Fibroblast of gingiva (primary cell): ENCODE measurements at regions not wholly inside any gene's neighbourhood (a gene's known extent, or its start where the extent isn't known, plus 50 kb on each side); places are given as distances from the start of the nearest gene placed in this dataset.

ENCODE experiments used
- DNase-seq: peaks from one replicate; pipeline ENCODE4 v3.0.0-alpha.2; 2011; ENCODE audit warnings: low read depth

DNA sequence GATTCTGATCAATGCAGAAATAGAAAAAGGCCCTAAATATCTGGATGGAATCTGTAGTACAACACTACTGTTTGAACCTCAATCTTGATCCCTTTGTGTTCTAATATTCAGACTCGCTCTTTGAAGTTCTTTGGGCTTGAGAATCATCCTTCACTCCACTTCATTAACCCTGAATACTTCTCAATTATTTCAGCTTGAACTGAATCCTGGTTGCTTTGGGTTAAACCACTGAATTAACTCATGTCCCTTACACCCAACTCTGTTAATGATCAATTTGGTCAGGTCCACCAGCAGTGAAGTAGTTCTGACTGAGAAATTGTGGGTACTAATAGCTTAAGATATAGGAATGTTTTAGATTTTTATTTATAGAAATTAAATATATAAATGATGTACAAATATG lies 1707.2 kb upstream of the ACO1 start:
- DNase-seq = no peak

DNA sequence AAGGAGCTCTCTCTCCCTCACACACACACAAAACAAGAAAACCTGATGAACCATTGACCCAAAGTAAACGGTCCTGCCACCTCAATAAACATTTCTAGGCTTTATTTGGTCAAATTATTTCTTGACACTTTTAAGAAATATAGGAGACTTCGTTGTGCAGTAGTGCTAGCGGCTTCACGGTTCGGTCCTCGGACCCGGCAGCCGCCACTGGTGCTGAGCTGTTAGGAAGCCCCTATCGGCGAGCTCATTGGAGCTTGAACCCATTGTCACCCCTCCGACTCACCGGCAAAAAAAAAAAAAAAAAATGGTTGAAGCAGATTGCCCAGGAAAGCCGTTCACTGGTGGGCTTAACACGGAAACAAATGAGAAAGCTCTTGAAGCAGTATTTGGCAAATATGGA lies 1695.6 kb upstream of the ACO1 start:
- DNase-seq = no peak

- DNase-seq = no peak
Observed at GRCh38 chr9:30697958-30698357, 1686.5 kb upstream of the ACO1 start.

DNA sequence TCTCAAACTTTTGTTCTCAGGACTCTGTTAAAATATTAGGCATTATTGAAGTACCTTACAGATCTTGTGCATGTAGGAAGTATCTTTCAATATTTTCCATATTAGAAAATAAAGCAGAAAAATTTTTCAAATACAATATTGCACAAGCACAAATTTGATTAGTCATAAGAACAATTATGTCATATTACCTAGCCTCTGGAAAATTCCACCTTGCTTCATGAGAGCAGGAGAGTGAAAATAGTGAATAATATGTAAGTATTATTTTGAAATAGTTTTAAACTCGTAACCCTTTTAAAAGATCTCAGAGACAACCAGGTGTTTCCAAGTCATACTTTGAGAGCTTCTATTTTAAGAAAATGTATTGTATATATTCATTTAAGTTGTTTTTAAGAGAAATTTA lies 1672.9 kb upstream of the ACO1 start:
- DNase-seq = no peak

GRCh38 chr9:30713243-30713642 lies 1671.2 kb upstream of the ACO1 start:
- no peak for DNase-seq

DNA sequence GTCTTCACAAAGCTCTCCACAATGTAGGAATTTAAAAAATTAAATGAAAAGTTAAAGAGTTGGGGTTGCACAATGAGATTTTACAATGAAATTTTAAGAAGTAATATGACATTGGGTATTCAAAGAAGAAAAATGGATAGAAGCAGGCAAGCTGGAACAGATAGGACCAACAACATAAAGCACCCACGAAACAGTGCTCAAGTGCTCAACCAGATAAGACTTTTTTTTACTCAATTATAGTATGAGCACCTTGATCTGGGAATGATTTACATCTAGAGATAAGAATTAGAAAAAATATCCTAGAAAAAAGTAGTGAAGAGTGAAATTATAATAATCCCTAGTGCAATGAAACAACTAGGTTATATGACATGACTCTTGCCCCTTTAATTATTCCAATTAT lies 1670.1 kb upstream of the ACO1 start:
- no peak for DNase-seq

DNA sequence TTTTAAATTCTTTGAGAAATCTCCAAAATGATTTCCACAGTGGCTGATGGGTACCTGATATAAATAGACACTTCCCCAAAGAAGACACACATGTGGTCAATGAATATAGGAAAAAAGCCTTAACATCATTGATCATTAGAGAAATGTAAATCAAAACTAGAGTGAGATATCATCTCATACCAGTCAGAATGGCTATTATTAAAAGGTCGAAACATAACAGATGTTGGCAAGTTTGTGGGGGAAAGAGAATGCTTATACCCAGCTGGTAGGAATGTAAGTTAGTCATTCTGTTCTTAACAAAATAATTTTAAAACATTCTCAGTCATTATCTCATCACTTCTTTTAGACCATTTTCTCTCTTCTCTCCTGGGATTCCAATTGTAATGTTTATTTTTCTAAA lies 1666.0 kb upstream of the ACO1 start:
- DNase-seq = no peak

GRCh38 chr9:30722065-30722464 lies 1662.4 kb upstream of the ACO1 start:
- no peak for DNase-seq

DNA sequence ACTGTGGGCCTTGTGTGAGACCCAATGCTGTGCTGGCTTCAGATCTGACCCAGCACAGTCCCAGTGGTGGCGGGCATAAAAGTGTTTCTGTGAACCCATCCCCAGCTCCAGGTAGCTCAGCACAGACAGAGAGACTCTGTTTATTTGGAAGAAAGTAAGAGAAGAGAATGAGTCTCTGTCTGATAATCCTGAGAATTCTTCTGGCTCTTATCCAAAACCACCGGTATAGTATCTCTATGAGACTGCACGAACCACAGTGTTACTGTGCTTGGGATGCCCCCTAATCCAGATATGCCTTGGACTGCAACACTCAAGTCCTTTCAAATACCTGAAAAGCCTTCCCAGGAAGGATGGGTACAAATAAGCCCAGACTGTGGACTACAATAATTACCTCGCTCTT lies 1660.8 kb upstream of the ACO1 start:
- DNase-seq = no peak

GRCh38 chr9:30732060-30732459 lies 1652.4 kb upstream of the ACO1 start:
- DNase-seq = no peak

DNA sequence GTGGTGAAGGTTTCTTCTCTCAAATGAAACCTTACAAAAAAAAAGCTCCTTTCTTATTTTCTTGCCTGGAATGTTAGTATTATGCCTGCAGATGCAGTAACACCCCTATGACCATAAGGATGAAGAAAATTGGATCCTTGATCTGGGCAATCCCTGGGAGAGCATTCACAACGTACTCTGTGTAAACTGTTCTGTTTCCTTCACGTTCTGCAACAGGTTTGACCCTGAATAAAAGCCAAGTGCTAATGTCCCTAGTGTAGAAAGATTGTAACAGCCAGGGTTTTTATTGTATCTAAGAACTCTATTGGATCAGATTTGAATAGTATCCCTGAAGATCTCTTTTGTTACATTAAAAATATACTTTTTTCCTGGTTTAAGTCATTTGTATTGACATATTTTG lies 1639.6 kb upstream of the ACO1 start:
- no peak for DNase-seq

DNA sequence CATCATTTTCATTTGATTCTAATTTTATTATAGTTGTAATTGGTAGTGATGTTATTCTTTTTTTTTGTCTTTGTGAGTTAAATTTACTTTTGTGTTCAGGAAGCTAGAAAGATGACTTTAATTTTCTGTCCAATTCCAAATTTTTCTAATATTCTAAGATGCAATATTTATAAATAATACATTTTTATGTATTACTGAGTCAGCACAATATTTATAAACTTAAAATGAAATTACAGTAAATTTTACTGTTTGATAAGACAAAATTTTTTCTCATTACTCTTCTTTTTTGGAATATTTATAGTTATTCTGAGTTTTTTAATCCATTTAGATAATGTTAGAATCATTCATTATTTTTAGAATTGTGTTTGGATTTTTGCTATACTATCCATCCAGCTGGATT lies 1637.9 kb upstream of the ACO1 start:
- DNase-seq = no peak

DNA sequence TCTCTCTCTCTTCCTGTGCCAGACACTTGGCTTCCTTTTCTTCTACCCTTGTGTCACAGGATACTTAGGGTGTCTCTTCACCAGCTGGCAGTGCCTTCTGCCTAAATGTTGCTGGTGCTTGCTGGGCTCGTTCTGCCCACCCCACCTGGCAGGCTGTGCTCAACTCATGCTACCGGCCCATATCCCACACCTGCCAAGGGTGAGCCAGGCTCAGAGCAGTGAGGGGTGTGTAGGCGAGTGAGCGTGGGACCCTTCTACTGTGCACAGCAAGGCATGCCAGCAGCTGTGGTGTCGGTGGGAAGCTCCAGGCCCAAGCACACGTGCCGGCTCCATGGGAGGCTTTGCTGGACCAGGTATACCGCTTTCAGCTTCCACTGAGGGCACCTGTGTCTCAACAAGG lies 1626.7 kb upstream of the ACO1 start:
- no peak for DNase-seq

- no peak for DNase-seq
Observed at GRCh38 chr9:30758726-30759446, 1625.6 kb upstream of the ACO1 start.

- DNase-seq = no peak
Observed at GRCh38 chr9:30765318-30765717, 1619.1 kb upstream of the ACO1 start.

- DNase-seq = no peak
Observed at GRCh38 chr9:30771163-30771708, 1613.2 kb upstream of the ACO1 start.

DNA sequence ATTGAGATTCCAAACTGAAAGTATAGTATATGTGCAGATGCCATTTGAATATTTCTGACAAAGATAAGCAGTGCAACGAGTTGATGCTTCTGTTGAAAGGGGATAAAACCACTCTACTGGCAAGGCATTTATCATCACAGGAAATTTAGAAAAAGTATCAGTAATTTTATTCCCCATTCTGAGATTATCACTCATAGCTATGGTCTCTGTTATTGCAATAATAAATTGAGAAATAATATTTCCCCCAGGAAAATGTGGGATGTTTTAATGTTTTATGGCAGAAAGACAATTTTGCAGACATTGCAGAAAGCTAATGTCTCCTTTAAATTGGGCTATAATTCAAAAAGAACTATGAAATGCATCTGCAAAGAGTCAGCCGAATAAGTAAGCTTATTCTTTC lies 1612.7 kb upstream of the ACO1 start:
- no peak for DNase-seq

GRCh38 chr9:30773427-30773826 lies 1611.0 kb upstream of the ACO1 start:
- no peak for DNase-seq

- no peak for DNase-seq
Observed at GRCh38 chr9:30774326-30774725, 1610.1 kb upstream of the ACO1 start.

DNA sequence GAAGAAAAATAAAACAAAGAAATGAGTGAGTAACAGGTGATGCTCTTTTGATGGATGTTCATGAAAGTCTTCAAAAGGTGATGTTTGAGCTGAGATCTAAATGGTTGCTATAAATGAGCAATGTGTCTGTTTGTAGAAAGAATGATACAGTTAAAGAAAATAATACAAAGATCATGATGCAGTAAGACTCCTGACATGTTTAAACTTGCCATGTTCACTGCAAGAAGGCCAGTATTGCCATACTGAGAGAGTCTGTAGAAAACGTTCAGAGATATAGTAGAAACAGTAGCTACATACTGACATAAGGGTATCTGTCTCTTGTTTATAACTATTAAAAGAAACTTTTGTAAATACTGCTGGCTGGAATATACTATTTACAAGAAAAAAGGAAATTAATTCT lies 1609.2 kb upstream of the ACO1 start:
- DNase-seq = no peak

DNA sequence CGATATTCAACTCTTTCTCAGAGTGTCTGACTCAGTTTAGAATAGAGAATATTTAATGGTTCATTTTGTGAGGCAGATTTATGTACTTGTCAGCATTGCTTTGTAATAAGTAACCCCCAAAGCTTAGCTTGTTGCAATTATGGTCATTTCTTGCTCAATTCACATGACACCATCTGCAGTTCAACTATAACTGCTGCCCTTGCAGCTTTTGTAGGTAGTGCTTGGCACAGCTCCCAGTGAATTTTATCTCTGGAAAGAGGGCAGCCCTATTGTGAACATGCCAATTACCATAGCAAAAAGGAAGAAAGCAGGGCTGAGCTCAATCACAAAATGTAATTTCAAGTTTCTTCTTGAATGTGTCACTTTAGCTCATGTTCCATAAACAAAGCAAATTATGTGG lies 1587.7 kb upstream of the ACO1 start:
- DNase-seq = no peak

GRCh38 chr9:30799527-30800101 lies 1584.8 kb upstream of the ACO1 start:
- no peak for DNase-seq

DNA sequence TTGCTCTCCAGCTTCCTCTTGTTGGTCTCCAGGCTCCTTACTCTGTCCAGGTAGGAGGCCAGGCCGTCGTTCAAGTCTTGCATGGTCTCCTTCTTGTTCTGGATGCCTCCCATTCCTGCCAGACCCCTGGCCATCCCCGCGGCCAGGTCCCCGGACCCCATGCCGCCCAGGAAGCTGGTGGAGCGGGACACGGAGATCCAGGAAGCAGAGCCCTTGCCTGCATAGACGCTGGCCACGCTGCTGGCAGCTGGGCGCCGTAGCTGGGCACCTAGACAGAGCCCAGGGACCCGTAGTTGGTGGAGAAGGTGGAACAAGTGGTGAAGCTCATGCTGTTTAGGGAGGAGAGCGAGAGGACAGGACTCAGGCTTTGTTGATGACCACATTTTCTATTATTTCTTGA lies 1584.0 kb upstream of the ACO1 start:
- no peak for DNase-seq

- no peak for DNase-seq
Observed at GRCh38 chr9:30812821-30813220, 1571.6 kb upstream of the ACO1 start.
